ENCODE measurements at regions not wholly inside any gene's neighbourhood (a gene's known extent, or its start where the extent isn't known, plus 50 kb on each side); places are given as distances from the start of the nearest gene placed in this dataset.

GRCh38 chr2:208880171-208880570 lies 473.6 kb downstream of the PTH2R start:
- no peak for TF ChIP-seq POLR2AphosphoS5 (IDR thresholded peaks at IDR 0.05)
- TF ChIP-seq CTCF (IDR thresholded peaks at IDR 0.05): no peak
